ENCODE measurements at regions not wholly inside any gene's neighbourhood (a gene's known extent, or its start where the extent isn't known, plus 50 kb on each side); places are given as distances from the start of the nearest gene placed in this dataset.

DNA sequence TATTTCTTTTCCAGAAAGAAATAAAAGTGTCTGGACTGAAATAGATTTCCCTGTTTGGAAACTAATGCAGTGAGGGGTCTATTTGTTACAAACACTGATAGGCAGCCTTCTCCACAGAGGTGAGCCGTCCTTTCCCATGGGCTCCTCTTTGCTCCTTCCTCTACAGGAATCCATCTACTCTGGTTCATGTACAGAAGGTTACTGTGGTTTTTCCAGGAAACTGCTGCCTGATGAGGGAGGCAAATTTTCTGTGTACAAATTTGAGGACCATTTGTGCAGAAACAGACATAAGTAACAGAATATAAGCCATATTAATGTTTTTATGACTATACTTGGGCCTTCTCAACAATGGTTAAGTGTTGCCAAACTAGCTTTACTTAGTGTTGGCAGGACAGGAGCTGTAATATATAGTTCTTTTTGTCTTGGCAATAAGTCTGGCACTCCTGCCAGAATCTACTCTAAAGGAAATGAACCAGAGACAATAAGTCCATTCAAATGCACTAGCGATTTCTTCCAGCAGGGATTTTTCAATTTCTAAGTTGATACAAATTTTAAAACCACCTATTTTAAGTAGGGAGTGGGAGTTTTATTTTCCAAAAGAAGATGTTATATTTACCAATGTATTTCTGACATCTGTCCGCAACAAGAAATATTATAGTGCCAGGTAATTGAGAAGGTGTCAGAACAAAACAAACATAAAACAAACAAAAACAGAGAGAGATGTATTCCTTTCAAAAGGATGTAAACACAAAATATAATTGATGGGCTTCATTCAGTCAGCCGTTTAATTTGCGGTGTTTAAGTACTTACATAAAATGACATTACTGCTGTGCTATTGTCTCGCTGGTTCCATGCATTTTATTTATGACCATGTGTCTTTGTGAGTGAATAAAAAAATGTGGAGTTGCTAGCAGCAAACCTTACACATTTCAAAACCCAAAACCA is 91.0 kb upstream of the NFE2L3 start:
- H3K27me3 ChIP-seq (ENCODE audit: low read depth, low read length): no peaks in the 10 kb centered on the region
- no peak overlapping the region for H3K27ac ChIP-seq (ENCODE audit: low read length)
- H3K4me3 ChIP-seq (ENCODE audit: low read depth in 1 of 2, low read length in 2 of 2): no peak overlapping the region
- peaks cover 0 to 3% of the 10 kb centered on the region in 2 donors for H3K9me3 ChIP-seq (ENCODE audit: control insufficient read depth in 1 of 2, low read length in 2 of 2)
- no peaks in the 10 kb centered on the region for H3K4me1 ChIP-seq (ENCODE audit: control insufficient read depth in 1 of 2, insufficient read depth in 2 of 2, low read length in 2 of 2)
- H3K36me3 ChIP-seq (ENCODE audit: control insufficient read depth in 1 of 2, insufficient read depth in 2 of 2, low read length in 2 of 2): no peaks in the 10 kb centered on the region

- no peaks in the 10 kb centered on the region for H3K9me3 ChIP-seq (ENCODE audit: control insufficient read depth in 1 of 2, low read length in 2 of 2)
- no peak overlapping the region for H3K27ac ChIP-seq (ENCODE audit: low read length)
- H3K36me3 ChIP-seq (ENCODE audit: control insufficient read depth in 1 of 2, insufficient read depth in 2 of 2, low read length in 2 of 2): no peaks in the 10 kb centered on the region
- H3K4me3 ChIP-seq (ENCODE audit: low read depth in 1 of 2, low read length in 2 of 2): no peak overlapping the region
- no peaks in the 10 kb centered on the region for H3K27me3 ChIP-seq (ENCODE audit: low read depth, low read length)
- H3K4me1 ChIP-seq (ENCODE audit: control insufficient read depth in 1 of 2, insufficient read depth in 2 of 2, low read length in 2 of 2): no peaks in the 10 kb centered on the region
These were observed 90.1 kb upstream of the NFE2L3 start for GRCh38 chr7:26061678-26062603.

DNA sequence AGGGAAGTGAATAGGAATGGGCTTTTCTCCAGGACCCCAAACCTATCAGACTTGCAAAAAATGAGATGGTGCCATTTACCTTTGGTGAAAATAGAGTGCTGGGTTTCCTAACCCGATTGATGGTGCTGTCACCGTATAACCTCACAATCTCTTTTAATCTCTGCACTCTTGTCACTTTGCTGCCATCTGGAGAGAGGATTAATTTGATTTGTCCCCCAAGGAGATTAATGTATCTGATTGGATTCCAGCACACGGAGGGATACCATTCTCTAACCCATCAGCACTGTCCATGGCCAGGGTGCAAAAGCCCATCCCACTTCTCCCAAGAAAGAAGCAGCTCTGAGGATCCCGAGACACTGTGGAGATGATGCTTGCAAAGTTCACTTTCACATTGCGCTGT is 86.3 kb upstream of the NFE2L3 start:
- no peaks in the 10 kb centered on the region for H3K27me3 ChIP-seq (ENCODE audit: low read depth, low read length)
- H3K4me3 ChIP-seq (ENCODE audit: low read depth in 1 of 2, low read length in 2 of 2): no peak overlapping the region
- no peaks in the 10 kb centered on the region for H3K9me3 ChIP-seq (ENCODE audit: control insufficient read depth in 1 of 2, low read length in 2 of 2)
- no peak overlapping the region for H3K27ac ChIP-seq (ENCODE audit: low read length)
- no peaks in the 10 kb centered on the region for H3K36me3 ChIP-seq (ENCODE audit: control insufficient read depth in 1 of 2, insufficient read depth in 2 of 2, low read length in 2 of 2)
- no peaks in the 10 kb centered on the region for H3K4me1 ChIP-seq (ENCODE audit: control insufficient read depth in 1 of 2, insufficient read depth in 2 of 2, low read length in 2 of 2)

DNA sequence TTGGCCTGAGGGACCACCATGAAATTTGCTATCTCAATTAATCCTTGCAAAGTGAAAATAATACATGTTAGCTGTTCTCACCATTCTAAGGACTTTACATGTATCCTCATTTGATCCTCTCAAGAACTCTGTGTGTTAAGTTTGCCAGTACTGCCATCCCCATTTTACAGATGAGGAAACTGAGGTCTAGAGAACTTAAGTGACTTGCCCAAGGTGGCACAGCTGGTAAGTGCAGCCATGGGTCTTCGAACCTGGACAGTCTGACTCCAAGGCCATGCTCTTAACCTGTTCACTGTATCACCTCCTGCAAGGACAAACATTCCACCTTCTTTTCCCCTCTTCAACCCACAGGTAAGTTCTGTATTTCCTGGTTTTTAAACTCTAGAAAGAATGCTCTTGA is 85.3 kb upstream of the NFE2L3 start:
- Histone ChIP-seq H3K27me3 (ENCODE audit: low read depth, low read length) (no peaks in the 10 kb centered on the region), H3K36me3 (ENCODE audit: control insufficient read depth in 1 of 2, insufficient read depth in 2 of 2, low read length in 2 of 2) (no peaks in the 10 kb centered on the region), H3K4me3 (ENCODE audit: low read depth in 1 of 2, low read length in 2 of 2) (no peak overlapping the region), H3K9me3 (ENCODE audit: control insufficient read depth in 1 of 2, low read length in 2 of 2) (no peaks in the 10 kb centered on the region), H3K27ac (ENCODE audit: low read length) (no peak overlapping the region), H3K4me1 (ENCODE audit: control insufficient read depth in 1 of 2, insufficient read depth in 2 of 2, low read length in 2 of 2) (no peaks in the 10 kb centered on the region)

- Histone ChIP-seq H3K36me3 (ENCODE audit: control insufficient read depth in 1 of 2, insufficient read depth in 2 of 2, low read length in 2 of 2) (no peaks in the 10 kb centered on the region), H3K9me3 (ENCODE audit: control insufficient read depth in 1 of 2, low read length in 2 of 2) (no peaks in the 10 kb centered on the region), H3K4me1 (ENCODE audit: control insufficient read depth in 1 of 2, insufficient read depth in 2 of 2, low read length in 2 of 2) (no peaks in the 10 kb centered on the region)
These were observed 81.7 kb upstream of the NFE2L3 start for GRCh38 chr7:26070290-26070689.

GRCh38 chr7:26071622-26072456 is 80.2 kb upstream of the NFE2L3 start:
- Histone ChIP-seq H3K27ac (ENCODE audit: low read length) (no peak overlapping the region), H3K4me3 (ENCODE audit: low read depth in 1 of 2, low read length in 2 of 2) (no peak overlapping the region), H3K9me3 (ENCODE audit: control insufficient read depth in 1 of 2, low read length in 2 of 2) (no peaks in the 10 kb centered on the region), H3K4me1 (ENCODE audit: control insufficient read depth in 1 of 2, insufficient read depth in 2 of 2, low read length in 2 of 2) (no peaks in the 10 kb centered on the region), H3K36me3 (ENCODE audit: control insufficient read depth in 1 of 2, insufficient read depth in 2 of 2, low read length in 2 of 2) (no peaks in the 10 kb centered on the region), H3K27me3 (ENCODE audit: low read depth, low read length) (no peaks in the 10 kb centered on the region)

More at GRCh38 chr7:26070290-26070689, 81.7 kb upstream of the NFE2L3 start:
- no peak overlapping the region for H3K27ac ChIP-seq (ENCODE audit: low read length)
- H3K4me3 ChIP-seq (ENCODE audit: low read depth in 1 of 2, low read length in 2 of 2): no peak overlapping the region
- H3K27me3 ChIP-seq (ENCODE audit: low read depth, low read length): no peaks in the 10 kb centered on the region

DNA sequence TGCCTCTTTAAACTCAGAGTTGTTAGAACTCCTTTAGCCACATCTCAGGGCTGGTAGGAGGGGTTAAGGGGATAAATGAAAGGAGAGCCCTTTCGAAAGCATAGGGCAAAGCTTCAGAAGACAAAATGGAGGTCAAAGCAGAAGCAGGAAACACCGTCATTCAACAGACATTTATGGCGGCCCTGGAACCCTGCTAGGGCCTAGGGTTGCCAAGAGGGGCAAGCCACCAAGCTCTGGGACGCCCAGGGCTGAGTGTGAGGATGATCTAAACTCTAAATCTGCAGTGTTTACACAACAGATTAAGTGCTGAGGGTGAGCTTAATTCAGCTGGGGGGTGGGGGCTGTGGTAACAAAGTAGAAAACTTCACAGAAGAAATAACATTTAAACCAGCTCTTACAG is 79.0 kb upstream of the NFE2L3 start:
- Histone ChIP-seq H3K27ac (ENCODE audit: low read length) (no peak overlapping the region), H3K36me3 (ENCODE audit: control insufficient read depth in 1 of 2, insufficient read depth in 2 of 2, low read length in 2 of 2) (no peaks in the 10 kb centered on the region), H3K4me3 (ENCODE audit: low read depth in 1 of 2, low read length in 2 of 2) (no peak overlapping the region), H3K27me3 (ENCODE audit: low read depth, low read length) (no peaks in the 10 kb centered on the region), H3K4me1 (ENCODE audit: control insufficient read depth in 1 of 2, insufficient read depth in 2 of 2, low read length in 2 of 2) (no peaks in the 10 kb centered on the region), H3K9me3 (ENCODE audit: control insufficient read depth in 1 of 2, low read length in 2 of 2) (no peaks in the 10 kb centered on the region)

GRCh38 chr7:26074919-26075318 is 77.1 kb upstream of the NFE2L3 start:
- Histone ChIP-seq H3K36me3 (ENCODE audit: control insufficient read depth in 1 of 2, insufficient read depth in 2 of 2, low read length in 2 of 2) (no peaks in the 10 kb centered on the region), H3K4me1 (ENCODE audit: control insufficient read depth in 1 of 2, insufficient read depth in 2 of 2, low read length in 2 of 2) (no peaks in the 10 kb centered on the region), H3K27me3 (ENCODE audit: low read depth, low read length) (peaks cover 8% of the 10 kb centered on the region), H3K4me3 (ENCODE audit: low read depth in 1 of 2, low read length in 2 of 2) (no peak overlapping the region), H3K9me3 (ENCODE audit: control insufficient read depth in 1 of 2, low read length in 2 of 2) (no peaks in the 10 kb centered on the region), H3K27ac (ENCODE audit: low read length) (no peak overlapping the region)

DNA sequence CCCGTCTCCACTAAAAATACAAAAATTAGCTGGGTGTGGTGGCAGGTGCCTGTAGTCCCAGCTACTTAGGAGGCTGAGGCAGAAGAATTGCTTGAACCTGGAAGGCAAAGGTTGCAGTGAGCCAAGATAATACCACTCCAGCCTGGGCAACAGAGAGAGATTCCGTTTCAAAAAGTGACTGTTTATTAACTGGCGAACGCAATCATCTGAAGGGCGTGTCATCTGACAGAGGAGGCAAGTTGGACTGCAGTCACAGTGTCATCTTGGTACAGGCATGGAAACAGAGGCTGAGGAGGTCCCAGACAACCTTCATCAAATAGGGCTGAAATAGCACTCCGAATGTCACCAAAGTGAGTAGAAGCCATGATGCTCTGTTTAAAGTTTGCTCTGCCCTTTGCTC is 75.3 kb upstream of the NFE2L3 start:
- Histone ChIP-seq H3K36me3 (ENCODE audit: control insufficient read depth in 1 of 2, insufficient read depth in 2 of 2, low read length in 2 of 2) (no peaks in the 10 kb centered on the region), H3K9me3 (ENCODE audit: control insufficient read depth in 1 of 2, low read length in 2 of 2) (no peaks in the 10 kb centered on the region), H3K27ac (ENCODE audit: low read length) (no peak overlapping the region), H3K4me3 (ENCODE audit: low read depth in 1 of 2, low read length in 2 of 2) (no peak overlapping the region), H3K4me1 (ENCODE audit: control insufficient read depth in 1 of 2, insufficient read depth in 2 of 2, low read length in 2 of 2) (no peaks in the 10 kb centered on the region), H3K27me3 (ENCODE audit: low read depth, low read length) (peaks cover 8% of the 10 kb centered on the region)

DNA sequence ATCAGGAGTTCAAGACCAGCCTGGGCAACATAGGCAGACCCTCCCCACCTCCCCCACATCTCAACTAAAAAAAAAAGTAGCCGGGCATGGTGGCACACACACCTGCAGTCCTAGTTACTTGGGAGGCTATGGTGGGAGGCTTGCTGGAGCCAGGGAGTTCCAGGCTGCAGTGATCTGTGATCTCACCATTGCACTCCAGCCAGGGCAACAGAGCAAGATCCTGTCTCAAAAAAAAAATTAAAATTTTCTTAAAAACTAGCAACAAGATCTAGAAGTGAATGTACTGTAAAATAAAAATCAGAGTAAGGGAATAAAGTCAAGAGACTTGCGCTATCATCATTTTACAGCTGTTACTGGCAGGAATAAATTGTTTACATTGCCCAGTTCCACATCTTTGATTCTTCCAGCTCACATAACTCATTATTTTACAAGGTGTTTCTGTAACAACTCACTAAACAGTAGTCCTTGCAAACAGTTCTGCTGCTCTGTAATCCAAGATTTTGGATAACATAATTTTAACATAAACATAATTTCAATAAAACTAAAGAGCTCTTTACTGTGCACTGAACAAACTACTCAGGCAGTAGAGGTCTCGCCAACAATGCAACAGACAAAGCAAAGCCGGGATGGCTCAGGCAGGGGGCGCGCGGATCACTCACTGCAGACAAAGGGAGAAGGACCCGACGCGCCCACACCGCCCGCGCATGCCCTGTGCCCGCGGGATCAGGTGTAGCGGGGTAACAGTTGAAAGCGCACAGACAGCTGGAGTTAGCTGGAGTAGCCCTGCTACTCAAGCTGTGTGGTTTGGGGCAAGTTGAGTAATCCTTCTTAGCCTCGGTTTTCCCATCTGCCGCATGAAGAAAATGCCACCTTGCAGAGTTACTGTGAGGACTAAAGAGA is 73.3 kb upstream of the NFE2L3 start:
- Histone ChIP-seq H3K9me3 (ENCODE audit: control insufficient read depth in 1 of 2, low read length in 2 of 2) (no peaks in the 10 kb centered on the region), H3K27me3 (ENCODE audit: low read depth, low read length) (peaks cover 8% of the 10 kb centered on the region), H3K27ac (ENCODE audit: low read length) (no peak overlapping the region), H3K36me3 (ENCODE audit: control insufficient read depth in 1 of 2, insufficient read depth in 2 of 2, low read length in 2 of 2) (no peaks in the 10 kb centered on the region), H3K4me1 (ENCODE audit: control insufficient read depth in 1 of 2, insufficient read depth in 2 of 2, low read length in 2 of 2) (no peaks in the 10 kb centered on the region), H3K4me3 (ENCODE audit: low read depth in 1 of 2, low read length in 2 of 2) (no peak overlapping the region)

Measured in muscle layer of duodenum (tissue), 2 donors.